GM12878 (cell line): ENCODE measurements at regions not wholly inside any gene's neighbourhood (a gene's known extent, or its start where the extent isn't known, plus 50 kb on each side); places are given as distances from the start of the nearest gene placed in this dataset.

Experiments used
- DPF2 ChIP-seq: fragments of 450-650 bp; IDR thresholded peaks from 2 replicates; pipeline ENCODE4 v1.6.1; 2017; ENCODE audit warnings: mild to moderate bottlenecking
- EGR1 ChIP-seq, 2 experiments: IDR thresholded peaks; 1 replicate in 1 of 2; 2 replicates in 1 of 2; pipeline ENCODE4 v1.6.1; 2011 to 2012; ENCODE audit warnings: low read depth in 2 of 2, low read length in 2 of 2, borderline replicate concordance in 1 of 2, mild to moderate bottlenecking in 1 of 2, moderate library complexity in 1 of 2
- EP300 ChIP-seq, 2 experiments: fragments of 150-350 bp in 1 of 2; IDR thresholded peaks; 2 replicates each; pipeline ENCODE4 v1.6.1; 2011 to 2012; ENCODE audit warnings: low read depth in 2 of 2, low read length in 2 of 2, borderline replicate concordance in 1 of 2, improper control_type of control experiment in 1 of 2, inconsistent platforms in 1 of 2; ENCODE audit not compliant: control insufficient read depth in 1 of 2
- ESRRA ChIP-seq: IDR thresholded peaks from 2 replicates; pipeline ENCODE4 v1.6.1; 2012; ENCODE audit warnings: mild to moderate bottlenecking, low read length, improper control_type of control experiment
- FOXK2 ChIP-seq: fragments of 450-650 bp; IDR thresholded peaks from 2 replicates; pipeline ENCODE4 v1.6.1; 2017; ENCODE audit warnings: mild to moderate bottlenecking, moderate library complexity
- FOXM1 ChIP-seq: IDR thresholded peaks from 2 replicates; pipeline ENCODE4 v1.6.1; 2012; ENCODE audit warnings: low read depth, mild to moderate bottlenecking, inconsistent platforms, low read length, moderate library complexity
- GATAD2B ChIP-seq: fragments of 450-650 bp; conservative IDR thresholded peaks from 2 replicates; pipeline ENCODE4 v1.6.1; 2017; ENCODE audit warnings: low read depth, mild to moderate bottlenecking, moderate library complexity
- HDAC2 ChIP-seq: fragments of 200-600 bp; sonication (generic); IDR thresholded peaks from 2 replicates; pipeline ENCODE4 v1.6.1; 2017
- IKZF2 ChIP-seq, 2 experiments: fragments of 450-650 bp; IDR thresholded peaks; 2 replicates each; pipeline ENCODE4 v1.6.1; 2017; ENCODE audit warnings: mild to moderate bottlenecking in 2 of 2, moderate library complexity in 2 of 2
- NRF1 ChIP-seq: conservative IDR thresholded peaks from 2 replicates; pipeline ENCODE4 v1.6.1; 2011; ENCODE audit warnings: mild to moderate bottlenecking, low read depth, low read length, improper control_type of control experiment
- RBBP5 ChIP-seq: fragments of 200-600 bp; sonication (generic); conservative IDR thresholded peaks from 2 replicates; pipeline ENCODE4 v1.6.1; 2016
- RELA ChIP-seq: fragments of 450-650 bp; IDR thresholded peaks from 2 replicates; pipeline ENCODE4 v1.8.0; 2014; ENCODE audit warnings: borderline replicate concordance; ENCODE audit not compliant: partially characterized antibody
- SMAD5 ChIP-seq: IDR thresholded peaks from 2 replicates; pipeline ENCODE4 v1.6.1; 2016; ENCODE audit warnings: antibody characterized with exemption, low read depth
- SP1 ChIP-seq: IDR thresholded peaks from one replicate; pipeline ENCODE4 v1.6.1; 2011; ENCODE audit warnings: low read depth, low read length
- SPI1 ChIP-seq: IDR thresholded peaks from 2 replicates; pipeline ENCODE4 v1.6.1; 2011; ENCODE audit warnings: low read depth, mild to moderate bottlenecking, low read length, moderate library complexity, borderline replicate concordance; ENCODE audit not compliant: insufficient read depth
- WRNIP1 ChIP-seq: IDR thresholded peaks from 2 replicates; pipeline ENCODE4 v1.6.1; 2011; ENCODE audit warnings: low read depth, low read length, improper control_type of control experiment, borderline replicate concordance
- YY1 ChIP-seq: IDR thresholded peaks from 2 replicates; pipeline ENCODE4 v1.6.1; 2011; ENCODE audit warnings: low read depth, mild to moderate bottlenecking, low read length
- ZNF217 ChIP-seq: fragments of 450-650 bp; IDR thresholded peaks from 2 replicates; pipeline ENCODE4 v1.6.1; 2017; ENCODE audit warnings: antibody characterized with exemption, mild to moderate bottlenecking
- TF ChIP-seq, protein P1 (sequence below): fragments of 450-650 bp; IDR thresholded peaks from 2 replicates; pipeline ENCODE4 v1.6.1; 2017; ENCODE audit warnings: borderline replicate concordance
- TF ChIP-seq, protein P2 (sequence below): fragments of 450-650 bp; IDR thresholded peaks from 2 replicates; pipeline ENCODE4 v1.6.1; 2017; ENCODE audit warnings: mild to moderate bottlenecking, moderate library complexity
- TF ChIP-seq, protein P3 (sequence below): IDR thresholded peaks from 2 replicates; pipeline ENCODE4 v1.6.1; 2011; ENCODE audit warnings: borderline replicate concordance, low read depth, mild to moderate bottlenecking, moderate library complexity, mixed read lengths, low read length; ENCODE audit not compliant: insufficient read depth; ENCODE audit errors: extremely low read length
- TF ChIP-seq, protein P4 (sequence below): fragments of 450-650 bp; IDR thresholded peaks from 2 replicates; pipeline ENCODE4 v1.6.1; 2017; ENCODE audit warnings: antibody characterized with exemption, mild to moderate bottlenecking, moderate library complexity
- TF ChIP-seq, protein P5 (sequence below): IDR thresholded peaks from 2 replicates; pipeline ENCODE4 v1.6.1; 2011; ENCODE audit warnings: low read depth, mild to moderate bottlenecking, low read length, moderate library complexity, borderline replicate concordance; ENCODE audit errors: extremely low read depth

DNA sequence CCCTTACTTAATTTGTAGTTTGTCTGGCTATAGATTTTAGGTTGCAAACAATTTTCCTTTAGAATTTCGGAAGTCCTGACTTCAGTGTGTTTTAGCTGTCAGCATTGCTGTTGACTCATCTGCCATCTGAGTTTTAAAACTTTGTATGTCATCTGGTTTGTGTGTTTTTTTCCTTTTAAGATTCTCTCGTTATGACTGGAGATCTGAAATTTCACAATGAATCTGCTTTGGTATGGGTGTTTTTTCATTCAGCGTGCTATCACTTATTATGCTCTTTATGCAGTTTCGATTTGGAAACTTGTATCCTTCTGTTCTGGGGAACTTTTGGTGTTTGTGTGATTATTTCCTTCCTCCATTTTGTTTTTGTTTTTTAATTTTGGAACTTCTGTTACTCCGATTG, 53.7 kb upstream of the ZNF280D start (continued):
- TF ChIP-seq FOXK2 (no peak), NRF1 (no peak), ESRRA (no peak), GATAD2B (no peak), RBBP5 (no peak), WRNIP1 (no peak), IKZF2 (IDR thresholded peaks at IDR 0.05) (peak; percentile 83 to 95), FOXM1 (peak; percentile 79; the same call in 1 of the 2 replicates), EGR1 (IDR thresholded peaks at IDR 0.05; ENCODE audit: borderline replicate concordance in 1 of 2, low read depth in 2 of 2, low read length in 2 of 2) (no peak), SP1 (no peak), YY1 (no peak), SPI1 (no peak), RELA (no peak), SMAD5 (no peak), HDAC2 (no peak), ZNF217 (peak; percentile 82), EP300 (IDR thresholded peaks at IDR 0.05; ENCODE audit: borderline replicate concordance in 1 of 2, control insufficient read depth in 1 of 2, low read depth in 2 of 2, low read length in 2 of 2) (peak in 1 of 2 experiments; percentile 55; a peak in 2 of 4 replicates), DPF2 (peak; percentile 80)
- TF ChIP-seq, protein P1, sequence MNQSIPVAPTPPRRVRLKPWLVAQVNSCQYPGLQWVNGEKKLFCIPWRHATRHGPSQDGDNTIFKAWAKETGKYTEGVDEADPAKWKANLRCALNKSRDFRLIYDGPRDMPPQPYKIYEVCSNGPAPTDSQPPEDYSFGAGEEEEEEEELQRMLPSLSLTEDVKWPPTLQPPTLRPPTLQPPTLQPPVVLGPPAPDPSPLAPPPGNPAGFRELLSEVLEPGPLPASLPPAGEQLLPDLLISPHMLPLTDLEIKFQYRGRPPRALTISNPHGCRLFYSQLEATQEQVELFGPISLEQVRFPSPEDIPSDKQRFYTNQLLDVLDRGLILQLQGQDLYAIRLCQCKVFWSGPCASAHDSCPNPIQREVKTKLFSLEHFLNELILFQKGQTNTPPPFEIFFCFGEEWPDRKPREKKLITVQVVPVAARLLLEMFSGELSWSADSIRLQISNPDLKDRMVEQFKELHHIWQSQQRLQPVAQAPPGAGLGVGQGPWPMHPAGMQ: no peak
- TF ChIP-seq, protein P2, sequence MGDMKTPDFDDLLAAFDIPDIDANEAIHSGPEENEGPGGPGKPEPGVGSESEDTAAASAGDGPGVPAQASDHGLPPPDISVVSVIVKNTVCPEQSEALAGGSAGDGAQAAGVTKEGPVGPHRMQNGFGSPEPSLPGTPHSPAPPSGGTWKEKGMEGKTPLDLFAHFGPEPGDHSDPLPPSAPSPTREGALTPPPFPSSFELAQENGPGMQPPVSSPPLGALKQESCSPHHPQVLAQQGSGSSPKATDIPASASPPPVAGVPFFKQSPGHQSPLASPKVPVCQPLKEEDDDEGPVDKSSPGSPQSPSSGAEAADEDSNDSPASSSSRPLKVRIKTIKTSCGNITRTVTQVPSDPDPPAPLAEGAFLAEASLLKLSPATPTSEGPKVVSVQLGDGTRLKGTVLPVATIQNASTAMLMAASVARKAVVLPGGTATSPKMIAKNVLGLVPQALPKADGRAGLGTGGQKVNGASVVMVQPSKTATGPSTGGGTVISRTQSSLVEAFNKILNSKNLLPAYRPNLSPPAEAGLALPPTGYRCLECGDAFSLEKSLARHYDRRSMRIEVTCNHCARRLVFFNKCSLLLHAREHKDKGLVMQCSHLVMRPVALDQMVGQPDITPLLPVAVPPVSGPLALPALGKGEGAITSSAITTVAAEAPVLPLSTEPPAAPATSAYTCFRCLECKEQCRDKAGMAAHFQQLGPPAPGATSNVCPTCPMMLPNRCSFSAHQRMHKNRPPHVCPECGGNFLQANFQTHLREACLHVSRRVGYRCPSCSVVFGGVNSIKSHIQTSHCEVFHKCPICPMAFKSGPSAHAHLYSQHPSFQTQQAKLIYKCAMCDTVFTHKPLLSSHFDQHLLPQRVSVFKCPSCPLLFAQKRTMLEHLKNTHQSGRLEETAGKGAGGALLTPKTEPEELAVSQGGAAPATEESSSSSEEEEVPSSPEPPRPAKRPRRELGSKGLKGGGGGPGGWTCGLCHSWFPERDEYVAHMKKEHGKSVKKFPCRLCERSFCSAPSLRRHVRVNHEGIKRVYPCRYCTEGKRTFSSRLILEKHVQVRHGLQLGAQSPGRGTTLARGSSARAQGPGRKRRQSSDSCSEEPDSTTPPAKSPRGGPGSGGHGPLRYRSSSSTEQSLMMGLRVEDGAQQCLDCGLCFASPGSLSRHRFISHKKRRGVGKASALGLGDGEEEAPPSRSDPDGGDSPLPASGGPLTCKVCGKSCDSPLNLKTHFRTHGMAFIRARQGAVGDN: no peak
- TF ChIP-seq, protein P3, sequence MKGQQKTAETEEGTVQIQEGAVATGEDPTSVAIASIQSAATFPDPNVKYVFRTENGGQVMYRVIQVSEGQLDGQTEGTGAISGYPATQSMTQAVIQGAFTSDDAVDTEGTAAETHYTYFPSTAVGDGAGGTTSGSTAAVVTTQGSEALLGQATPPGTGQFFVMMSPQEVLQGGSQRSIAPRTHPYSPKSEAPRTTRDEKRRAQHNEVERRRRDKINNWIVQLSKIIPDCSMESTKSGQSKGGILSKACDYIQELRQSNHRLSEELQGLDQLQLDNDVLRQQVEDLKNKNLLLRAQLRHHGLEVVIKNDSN: no peak
- TF ChIP-seq, protein P4, sequence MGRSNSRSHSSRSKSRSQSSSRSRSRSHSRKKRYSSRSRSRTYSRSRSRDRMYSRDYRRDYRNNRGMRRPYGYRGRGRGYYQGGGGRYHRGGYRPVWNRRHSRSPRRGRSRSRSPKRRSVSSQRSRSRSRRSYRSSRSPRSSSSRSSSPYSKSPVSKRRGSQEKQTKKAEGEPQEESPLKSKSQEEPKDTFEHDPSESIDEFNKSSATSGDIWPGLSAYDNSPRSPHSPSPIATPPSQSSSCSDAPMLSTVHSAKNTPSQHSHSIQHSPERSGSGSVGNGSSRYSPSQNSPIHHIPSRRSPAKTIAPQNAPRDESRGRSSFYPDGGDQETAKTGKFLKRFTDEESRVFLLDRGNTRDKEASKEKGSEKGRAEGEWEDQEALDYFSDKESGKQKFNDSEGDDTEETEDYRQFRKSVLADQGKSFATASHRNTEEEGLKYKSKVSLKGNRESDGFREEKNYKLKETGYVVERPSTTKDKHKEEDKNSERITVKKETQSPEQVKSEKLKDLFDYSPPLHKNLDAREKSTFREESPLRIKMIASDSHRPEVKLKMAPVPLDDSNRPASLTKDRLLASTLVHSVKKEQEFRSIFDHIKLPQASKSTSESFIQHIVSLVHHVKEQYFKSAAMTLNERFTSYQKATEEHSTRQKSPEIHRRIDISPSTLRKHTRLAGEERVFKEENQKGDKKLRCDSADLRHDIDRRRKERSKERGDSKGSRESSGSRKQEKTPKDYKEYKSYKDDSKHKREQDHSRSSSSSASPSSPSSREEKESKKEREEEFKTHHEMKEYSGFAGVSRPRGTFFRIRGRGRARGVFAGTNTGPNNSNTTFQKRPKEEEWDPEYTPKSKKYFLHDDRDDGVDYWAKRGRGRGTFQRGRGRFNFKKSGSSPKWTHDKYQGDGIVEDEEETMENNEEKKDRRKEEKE: no peak
- TF ChIP-seq, protein P5, sequence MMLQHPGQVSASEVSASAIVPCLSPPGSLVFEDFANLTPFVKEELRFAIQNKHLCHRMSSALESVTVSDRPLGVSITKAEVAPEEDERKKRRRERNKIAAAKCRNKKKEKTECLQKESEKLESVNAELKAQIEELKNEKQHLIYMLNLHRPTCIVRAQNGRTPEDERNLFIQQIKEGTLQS: no peak
